Embryonic facial prominence (tissue), 1 donor: ENCODE measurements at regions not wholly inside any gene's neighbourhood (a gene's known extent, or its start where the extent isn't known, plus 50 kb on each side); places are given as distances from the start of the nearest gene placed in this dataset.

Experiments
- DNase-seq: peaks from one replicate; pipeline ENCODE4 v3.0.0-alpha.2; 2016; ENCODE audit errors: extremely low spot score

DNA sequence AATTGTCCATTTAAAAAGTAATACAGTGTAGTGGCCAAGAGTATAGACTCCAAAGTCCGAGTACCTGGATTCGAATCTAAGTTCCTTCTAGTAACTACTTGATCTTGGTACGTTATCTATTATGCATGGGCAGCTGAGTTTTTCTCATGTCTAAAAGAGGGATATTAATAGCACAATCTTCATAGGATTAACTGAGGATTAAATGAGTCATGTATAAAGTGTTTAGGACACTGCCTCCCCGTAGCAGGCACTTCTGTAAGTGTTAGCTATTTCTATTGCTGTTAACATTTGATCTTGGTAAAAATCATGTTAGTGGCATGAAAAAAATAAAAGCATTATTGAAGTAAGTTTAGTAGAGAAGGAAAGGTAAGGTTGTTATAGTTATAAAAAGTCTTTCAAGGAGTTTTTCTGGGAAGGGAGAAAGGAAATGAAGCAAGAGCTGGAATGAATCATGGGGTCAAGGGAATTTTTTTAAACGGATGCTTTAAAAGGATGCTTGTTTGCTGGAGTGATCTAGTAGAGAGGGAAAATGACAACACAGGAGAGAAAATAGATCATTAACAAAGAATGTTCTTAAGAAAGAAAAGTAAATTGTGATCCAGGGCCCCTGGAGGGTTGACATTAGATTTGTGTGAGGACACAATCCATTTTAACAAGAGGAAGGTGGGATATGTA, 502.2 kb upstream of the USP15 start:
- DNase-seq: no peak

DNA sequence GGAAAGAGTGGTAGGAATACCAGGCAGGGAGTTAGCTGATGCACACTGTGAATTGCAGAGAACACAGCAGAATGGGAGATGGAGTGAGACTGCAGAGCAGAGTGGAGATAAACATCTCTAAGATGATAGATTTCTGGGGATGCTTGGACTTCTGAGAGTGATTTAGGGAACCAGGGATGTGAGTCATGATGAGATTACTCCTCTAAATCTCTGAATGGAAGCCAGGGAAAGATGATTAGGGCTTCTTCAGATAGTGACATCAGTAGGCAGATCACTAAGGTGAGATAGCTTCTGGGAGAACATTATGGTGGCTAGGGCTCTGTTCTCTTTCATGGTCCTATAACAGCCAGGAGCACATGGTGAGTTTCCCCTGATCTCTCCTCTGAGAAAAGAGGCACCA, 501.5 kb upstream of the USP15 start:
- DNase-seq: no peak

DNA sequence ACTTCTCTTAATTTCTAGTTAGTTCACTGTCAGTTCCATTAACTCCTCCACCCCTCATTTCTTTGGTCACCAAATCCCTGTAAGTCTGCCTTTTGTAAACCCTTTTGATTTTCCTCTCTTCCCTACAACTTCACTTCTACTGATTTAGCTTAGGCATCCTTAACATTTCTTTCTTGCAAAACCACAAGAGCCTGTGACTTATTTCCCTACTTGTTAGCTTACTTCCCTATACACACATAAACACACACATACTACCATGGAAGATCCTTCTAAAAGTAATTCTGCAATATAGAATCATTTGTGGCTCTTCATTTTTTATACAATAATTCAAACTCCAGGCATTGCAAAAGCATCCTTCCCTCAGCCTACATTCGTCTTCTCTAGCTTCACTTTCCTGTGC, 494.3 kb upstream of the USP15 start:
- no peak for DNase-seq

DNA sequence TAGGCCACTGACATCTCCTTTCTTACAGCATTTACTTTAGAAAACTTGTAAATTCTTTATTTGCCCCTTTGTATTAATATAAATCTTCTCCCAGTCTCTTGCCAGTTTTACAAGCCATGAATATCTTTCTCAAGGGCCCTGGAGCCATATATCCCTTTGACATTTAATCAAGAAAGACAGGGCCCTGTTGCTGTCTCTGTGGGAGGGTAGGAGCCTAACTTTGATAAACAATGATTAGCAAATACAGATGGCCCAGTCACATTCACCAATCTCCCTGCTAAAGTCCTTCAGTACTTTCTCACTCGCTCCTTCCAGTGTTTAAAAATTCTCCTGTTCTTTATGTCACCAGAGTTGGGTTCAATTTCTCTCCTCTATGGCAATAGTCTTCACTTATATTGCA, 479.8 kb upstream of the USP15 start:
- no peak for DNase-seq

DNA sequence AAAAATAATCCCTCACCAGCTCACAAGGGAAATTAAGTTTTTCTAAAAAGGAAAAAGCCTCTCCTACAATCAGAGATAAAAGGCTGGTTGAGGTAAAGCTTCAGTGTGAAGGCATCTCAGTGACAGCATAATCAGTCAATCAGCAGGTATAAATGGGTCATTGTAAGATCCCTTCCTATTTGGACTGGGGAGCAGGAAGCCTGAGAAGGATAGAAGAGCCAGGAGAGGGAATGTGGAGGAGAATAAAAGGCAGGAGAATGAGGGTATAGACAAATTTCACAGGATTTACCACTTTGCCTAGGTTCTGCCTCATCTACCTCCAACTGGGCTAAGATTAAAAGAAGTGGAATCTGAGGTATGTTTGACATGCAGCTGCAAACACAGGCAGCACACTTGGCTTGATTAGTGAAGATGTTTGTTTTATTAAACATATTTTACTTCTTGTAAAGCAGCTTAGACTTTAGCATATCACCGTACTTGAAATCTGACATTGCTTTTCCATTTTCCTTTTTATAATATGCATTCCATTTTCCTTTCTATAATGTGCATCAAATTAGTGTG, 479.1 kb upstream of the USP15 start:
- no peak for DNase-seq

DNA sequence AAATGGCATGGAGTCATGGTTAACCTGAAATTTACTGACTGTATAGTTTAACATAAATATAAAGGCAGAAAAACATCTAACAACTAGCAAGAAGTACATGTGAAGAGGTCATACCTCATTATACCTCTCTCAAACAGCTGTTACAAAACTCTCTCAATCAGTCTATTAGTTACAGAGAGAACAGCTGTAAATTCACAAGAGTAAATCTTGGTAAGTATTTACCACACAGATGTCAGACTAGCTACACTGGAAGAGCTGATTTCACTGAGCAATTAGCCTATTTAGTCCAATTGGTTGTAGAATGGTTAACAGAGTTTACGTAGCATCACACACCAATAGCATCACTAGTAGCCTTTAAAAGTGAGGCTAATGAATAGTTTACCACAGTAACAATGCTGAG, 463.4 kb upstream of the USP15 start:
- DNase-seq: no peak

DNA sequence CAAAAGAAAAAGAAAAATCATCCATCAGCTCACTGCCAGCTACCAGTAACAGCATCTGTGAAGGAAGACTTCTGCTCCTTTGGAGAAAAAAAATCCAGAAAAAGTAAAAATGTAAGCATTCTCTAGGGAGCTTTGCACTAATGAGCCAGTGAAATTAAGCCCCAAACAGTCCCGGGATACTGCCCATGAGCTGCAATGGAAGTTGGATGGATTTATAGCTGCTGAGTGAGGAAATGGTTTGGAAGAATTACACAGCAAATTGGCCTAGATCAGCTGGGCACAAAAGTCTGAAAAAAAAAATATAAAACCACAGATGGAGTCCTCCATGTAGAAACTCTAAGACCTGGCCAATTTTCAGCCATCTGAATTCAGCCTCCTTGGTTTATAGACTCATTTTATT, 462.9 kb upstream of the USP15 start:
- DNase-seq: no peak

DNA sequence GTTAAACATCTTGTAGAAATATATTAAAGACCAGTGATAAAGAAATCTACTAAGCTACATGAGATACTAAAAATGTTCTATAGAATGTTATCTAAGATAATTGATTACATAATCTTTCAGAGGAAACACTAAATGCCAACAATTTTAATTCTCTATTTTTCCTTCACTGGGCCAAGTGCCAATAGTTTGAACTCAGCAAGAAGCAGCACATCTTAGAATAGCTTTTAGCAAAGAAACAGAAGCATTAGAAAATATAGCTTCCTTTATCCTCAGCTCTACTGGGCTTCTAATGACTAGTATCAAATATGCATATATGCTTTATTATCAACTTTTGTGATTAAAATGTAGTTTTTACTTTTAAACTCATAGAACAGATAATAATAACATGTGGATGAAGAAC, 461.4 kb upstream of the USP15 start:
- DNase-seq: no peak

DNA sequence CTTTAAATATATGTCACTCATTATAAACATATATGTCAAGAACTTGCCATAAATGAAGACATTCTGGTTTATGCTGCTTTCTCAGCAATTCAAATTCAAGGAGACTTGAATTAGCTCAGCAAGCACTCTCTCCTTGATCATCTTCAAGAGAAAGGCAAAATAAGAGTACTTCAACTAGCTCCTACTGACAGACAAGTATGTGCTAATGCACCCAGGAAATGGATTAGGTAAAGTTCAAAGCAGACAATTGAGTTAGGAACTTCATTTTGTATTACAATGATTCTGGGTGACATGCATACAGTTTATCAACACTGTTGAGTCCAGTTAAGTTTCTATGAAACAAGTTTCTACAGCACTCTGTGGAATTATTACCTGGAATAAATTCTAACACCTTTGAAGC, 455.9 kb upstream of the USP15 start:
- no peak for DNase-seq

DNA sequence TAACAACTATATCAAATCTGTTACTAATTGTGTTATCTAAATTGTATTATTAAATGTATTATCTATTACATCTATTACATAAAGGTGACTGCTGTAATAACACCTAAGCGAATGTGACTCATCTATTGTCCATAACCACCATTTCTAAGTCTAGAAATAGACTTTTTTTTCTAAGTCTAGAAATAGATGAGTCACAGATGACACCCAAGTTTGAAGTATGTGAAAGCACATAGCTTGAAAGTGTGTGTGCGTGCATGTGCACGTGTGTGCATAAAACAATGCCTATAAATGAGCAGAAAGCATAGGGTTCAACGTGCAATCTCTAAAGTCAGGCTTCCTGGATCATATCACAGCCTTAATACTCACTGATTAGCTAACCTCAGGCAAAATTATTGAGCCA, 451.3 kb upstream of the USP15 start:
- DNase-seq: no peak

DNA sequence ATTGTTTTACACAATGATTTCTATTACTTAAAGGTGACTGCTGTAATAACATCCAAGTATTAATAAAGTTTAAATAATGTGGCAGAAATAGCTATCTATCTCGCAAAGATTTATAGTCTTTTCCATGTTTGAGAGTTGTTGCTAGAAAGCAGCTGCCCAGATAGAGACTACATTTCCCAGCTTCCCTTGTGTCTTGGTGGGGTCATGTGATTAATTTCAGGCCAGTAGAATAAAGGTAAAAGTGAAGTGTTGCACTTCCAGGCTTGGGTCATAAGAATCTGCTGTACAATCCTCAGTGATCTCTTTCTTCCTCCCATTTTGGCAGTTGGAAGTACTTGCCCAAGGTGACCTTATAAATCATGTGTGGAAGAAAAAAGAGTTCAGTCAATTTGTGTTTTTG, 449.7 kb upstream of the USP15 start:
- DNase-seq: no peak

DNA sequence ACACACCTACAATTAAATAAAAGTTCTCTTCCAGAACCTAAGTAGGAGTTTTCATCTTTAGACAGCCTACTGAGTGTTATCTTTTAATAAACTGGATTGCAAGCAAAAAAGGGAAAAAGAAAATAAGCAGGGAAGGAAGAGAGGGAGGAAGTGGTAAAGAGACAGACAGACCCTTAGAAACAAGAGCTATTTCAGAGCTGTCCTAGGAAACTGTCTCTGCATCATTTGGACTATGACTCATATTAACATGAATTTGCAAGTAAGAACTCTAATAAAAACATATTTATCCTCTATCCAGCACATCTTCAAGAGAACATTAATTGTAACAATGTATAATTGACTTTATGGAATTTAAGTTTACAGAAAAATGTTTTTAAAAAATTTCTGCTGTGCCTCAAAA, 438.8 kb upstream of the USP15 start:
- no peak for DNase-seq

DNA sequence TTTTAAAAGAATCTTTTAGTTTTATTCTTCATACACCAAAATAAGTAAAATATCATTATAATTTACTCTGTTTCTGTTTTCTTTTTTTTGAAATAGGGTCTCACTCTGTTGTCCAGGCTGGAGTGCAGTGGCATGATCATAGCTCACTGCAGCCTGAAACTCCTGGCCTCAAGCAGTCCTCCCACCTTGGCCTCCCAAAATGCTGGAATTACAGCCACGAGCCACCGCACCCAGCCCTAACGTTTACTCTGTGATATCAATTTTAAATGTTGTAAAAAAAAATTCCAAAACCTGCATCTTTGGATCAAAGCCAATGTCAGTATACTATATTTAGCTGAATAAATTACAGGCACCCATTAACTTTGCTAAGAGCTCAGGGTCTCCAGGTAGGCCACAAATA, 437.1 kb upstream of the USP15 start:
- no peak for DNase-seq

DNA sequence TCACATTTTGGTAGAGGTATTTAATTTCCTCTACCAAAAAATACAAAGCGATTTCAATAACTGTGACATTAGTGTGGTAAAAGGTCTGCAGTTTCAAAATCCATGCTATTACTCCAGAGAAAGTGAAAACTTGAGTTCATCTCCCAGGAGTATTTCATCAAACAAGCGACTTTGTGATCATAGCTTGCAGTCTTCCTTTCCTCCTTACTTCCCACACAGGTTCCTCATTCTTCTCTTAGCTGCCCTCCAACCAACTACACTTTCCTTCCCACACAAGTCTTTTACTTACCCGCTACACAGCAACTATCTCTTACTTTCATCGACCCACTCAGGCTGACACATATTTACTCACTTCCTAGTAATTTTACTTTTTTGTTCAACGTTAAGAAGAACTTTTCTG, 413.4 kb upstream of the USP15 start:
- DNase-seq: no peak

DNA sequence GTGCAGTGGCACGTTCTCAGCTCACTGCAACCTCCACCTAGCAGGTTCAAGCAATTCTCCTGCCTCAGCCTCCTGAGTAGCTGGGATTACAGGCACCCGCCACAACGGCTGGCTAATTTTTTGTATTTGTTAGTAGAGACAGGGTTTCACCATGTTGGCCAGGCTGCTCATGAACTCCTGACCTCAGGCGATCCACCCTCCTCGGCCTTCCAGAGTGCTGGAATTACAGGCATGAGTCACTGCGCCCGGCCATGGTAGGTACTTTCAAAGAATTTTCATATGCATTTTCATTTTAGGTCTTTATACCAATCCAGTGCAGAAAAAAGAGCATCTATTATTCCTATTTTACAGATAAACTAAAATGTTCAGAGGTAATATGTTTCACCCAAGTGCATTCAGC, 411.3 kb upstream of the USP15 start:
- DNase-seq: no peak

DNA sequence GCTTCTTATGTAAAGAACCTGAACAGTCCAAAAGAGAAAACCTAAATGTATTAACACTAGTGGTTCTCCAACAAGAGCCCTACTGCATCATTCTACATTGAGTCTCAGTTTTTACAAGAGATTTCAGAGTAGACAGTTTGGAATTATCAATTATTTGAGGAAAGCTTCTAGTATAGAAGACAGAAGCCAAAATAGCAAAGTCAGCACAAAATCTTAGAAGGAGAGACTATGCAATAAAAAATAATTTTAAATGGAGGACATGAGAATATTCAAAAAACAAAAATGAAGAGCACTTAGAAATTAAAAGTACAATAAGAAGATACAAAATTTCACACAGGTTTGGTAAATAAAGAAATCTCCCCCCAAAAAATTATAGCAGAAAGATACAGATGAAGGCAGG, 406.3 kb upstream of the USP15 start:
- DNase-seq: no peak

DNA sequence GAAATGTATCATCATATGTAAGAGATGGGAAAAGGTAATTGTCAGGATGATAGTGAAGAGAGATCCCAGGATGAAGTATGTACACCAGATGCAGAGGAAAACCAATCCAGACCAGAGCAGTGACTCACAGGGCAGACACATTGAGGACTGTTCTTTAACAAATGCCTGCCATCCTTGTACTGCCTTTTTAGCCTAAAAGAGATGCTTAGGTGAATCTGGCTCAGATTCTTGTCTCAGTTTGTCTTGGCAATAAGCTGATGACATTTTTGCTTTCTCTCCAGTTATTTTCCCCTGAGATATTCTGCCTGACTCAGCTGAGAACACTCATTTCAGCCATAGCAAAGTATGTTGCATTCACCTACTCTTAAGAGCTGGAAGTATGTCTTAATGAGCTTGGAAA, 405.3 kb upstream of the USP15 start:
- DNase-seq: no peak

DNA sequence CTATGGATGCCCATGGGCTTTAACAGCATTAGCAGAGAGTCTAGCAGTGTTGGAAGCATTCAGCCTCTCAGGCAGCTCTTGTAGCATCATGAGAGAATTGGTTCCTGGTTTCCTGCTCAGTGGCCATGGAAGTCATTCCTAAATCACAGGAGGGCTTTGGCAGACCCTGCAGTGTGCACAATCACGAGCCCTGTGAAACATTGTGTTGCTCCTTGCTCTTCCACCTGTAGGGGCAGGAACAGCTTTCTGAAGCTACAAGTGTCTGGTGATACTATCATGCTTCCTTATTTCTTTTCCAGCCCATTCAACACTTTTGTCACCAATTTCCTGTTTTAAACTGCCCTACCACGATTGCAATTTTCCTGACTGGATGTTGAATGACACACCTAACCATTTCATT, 402.2 kb upstream of the USP15 start:
- DNase-seq: no peak

DNA sequence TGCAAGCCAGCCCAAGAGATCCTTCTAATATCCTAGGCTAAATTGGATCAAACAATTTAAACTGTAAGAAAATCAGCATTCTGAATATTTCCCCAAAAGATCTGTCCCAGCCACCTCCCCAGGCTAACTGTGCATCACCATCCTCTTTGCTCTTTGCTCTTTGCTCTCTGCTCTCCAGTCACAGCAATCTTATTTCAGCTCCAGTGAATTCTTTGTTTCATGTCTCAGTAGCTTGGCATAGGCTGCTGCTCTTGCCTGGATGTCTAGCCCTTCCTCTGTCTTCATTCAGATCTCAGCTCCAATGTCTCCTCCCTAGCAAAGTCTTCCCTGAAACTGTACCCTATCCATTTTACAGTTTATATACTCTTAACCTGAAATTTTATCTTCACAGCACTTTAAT, 399.8 kb upstream of the USP15 start:
- no peak for DNase-seq

DNA sequence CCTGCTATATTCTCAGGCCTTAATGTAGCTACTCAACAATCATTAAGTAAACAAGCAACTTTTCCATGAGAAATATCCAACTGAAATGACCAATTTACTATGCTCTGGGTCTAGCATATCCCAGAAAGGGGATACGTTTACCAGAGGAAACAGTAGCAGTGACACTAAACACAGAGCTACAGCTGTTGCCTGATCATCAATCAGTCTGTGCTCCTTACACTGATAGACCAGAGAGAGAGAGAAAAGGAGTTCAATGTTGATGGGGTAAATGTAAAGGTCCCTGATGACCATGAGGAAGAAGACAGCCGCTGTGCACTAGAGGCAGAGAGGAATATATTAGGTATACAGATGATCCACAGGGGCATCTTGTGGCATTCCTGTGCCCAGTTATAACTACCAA, 397.2 kb upstream of the USP15 start:
- no peak for DNase-seq

DNA sequence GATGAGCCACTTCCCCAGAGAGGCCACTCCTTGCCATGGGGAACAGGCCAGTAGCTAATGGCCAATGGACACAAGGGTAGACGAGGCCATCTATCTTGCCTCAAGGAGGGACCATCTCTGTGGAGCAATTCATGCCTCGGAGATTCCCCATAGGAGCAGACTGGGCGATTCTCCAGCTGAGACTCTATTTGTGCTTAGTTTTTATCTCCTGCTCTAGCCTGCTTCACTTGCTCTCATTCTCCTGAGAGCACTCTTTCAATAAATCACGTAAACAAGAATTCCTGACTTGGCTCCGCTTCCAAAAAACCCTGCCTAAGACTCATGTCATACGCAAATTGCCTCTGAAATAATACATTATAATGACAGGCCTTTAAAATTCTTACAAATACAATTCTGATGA, 396.4 kb upstream of the USP15 start:
- no peak for DNase-seq

DNA sequence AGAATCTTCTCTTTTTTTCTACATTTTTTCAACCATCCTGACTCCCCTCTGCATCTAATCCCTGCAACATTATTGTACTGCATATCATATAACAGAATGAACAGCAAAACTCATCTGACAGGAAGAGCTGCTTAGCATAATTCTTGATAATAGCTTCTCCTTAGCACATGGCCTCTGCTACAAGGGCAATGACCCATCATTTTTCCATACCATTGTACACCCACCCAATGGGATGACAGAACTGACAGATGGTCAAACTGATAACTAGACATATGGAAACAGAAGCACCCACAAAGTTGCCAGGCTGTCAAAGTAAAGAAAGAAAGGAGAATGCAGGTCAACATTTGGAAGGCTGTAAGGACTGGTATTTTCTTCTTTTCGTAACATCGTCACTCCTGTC, 390.4 kb upstream of the USP15 start:
- no peak for DNase-seq

DNA sequence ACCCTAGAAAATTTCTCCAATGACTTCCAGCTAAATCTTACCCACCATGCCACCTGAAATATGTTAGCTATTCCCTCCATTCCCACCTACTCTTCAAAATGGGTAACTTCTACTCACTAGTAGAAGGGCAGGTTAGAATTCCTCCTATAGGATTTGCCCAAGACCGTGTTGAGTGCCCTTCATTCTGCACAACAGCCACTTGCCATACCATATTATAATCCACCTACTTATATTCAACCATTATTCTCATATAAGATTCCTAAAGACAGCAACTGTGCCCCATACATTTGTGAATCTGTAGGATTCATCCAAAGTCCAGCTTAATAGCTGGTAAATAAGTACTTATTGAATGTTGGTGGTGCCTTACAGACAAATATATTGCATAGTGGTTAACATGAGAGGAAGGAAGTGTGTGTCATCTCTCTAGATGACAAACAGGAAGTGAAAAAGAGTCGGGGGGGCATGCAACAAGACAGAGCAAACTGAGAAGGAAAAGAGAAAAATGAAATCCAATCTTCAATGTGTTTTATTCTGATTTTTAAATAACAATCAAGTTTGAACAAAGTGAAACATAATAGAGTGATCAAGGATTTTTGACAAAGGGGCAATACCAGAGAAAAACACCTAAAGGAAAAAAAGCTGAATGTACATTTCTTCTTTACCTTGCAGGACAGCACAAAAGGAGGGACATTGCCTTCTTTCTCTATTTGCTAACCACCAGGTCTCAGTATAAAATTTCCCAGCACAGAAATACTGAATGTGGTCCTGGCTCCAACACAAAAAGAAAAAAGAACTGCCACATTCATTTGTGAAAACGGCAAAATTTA, 389.3 kb upstream of the USP15 start:
- no peak for DNase-seq

DNA sequence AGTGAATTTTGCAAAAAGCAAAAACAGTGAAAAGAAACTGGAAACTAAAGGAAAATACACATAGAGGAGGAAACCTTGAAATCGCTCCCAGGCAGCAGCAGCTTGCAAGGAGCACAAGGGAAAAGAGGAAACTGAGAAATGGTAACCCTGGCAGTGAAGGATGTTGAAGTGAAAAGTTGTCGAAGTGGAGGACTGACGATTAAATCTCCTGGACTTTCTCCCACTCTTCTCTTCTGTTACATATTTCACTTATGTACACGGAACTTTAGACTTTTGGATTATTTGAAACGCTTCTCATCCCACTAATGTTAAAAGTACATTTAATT, 388.8 kb upstream of the USP15 start:
- no peak for DNase-seq
